ENCODE measurements at regions not wholly inside any gene's neighbourhood (a gene's known extent, or its start where the extent isn't known, plus 50 kb on each side); places are given as distances from the start of the nearest gene placed in this dataset.

- DNase-seq, result peak in 1 of 3 donors; percentile 1
- Mint-ChIP-seq H3K36me3 (ENCODE audit: low read depth) (peaks cover 4% of the 10 kb centered on the region), H3K4me1 (peaks cover 2% of the 10 kb centered on the region), H3K27ac (no peak overlapping the region), H3K4me3 (no peak overlapping the region), H3K27me3 (peaks cover 4% of the 10 kb centered on the region)
- H3K9me3 ChIP-seq (ENCODE audit: control insufficient read depth, low read length, poor library complexity, severe bottlenecking), result no peaks in the 10 kb centered on the region
- no peak for ATAC-seq
Observed at GRCh38 chr6:43947860-43948259, 177.8 kb downstream of the VEGFA start.

- H3K4me3 Mint-ChIP-seq, result no peak overlapping the region
- DNase-seq, result no peak
Observed at GRCh38 chr6:43946641-43947363, 176.8 kb downstream of the VEGFA start.

GRCh38 chr6:43945768-43946080, 175.7 kb downstream of the VEGFA start:
- ATAC-seq, result no peak
- peaks cover 3% of the 10 kb centered on the region for H3K36me3 Mint-ChIP-seq (ENCODE audit: low read depth)
- no peaks in the 10 kb centered on the region for H3K9me3 ChIP-seq (ENCODE audit: control insufficient read depth, low read length, poor library complexity, severe bottlenecking)
- H3K27ac Mint-ChIP-seq, result no peak overlapping the region
- DNase-seq, result no peak
- H3K27me3 Mint-ChIP-seq, result no peaks in the 10 kb centered on the region
- H3K4me1 Mint-ChIP-seq, result peaks cover under 1% of the 10 kb centered on the region
- no peak overlapping the region for H3K4me3 Mint-ChIP-seq

More at GRCh38 chr6:43946641-43947363, 176.8 kb downstream of the VEGFA start:
- no peaks in the 10 kb centered on the region for H3K9me3 ChIP-seq (ENCODE audit: control insufficient read depth, low read length, poor library complexity, severe bottlenecking)
- H3K36me3 Mint-ChIP-seq (ENCODE audit: low read depth), result peaks cover 3% of the 10 kb centered on the region
- no peaks in the 10 kb centered on the region for H3K27me3 Mint-ChIP-seq
- H3K27ac Mint-ChIP-seq, result no peak overlapping the region
- H3K4me1 Mint-ChIP-seq, result peaks cover 2% of the 10 kb centered on the region
- no peak for ATAC-seq

- ATAC-seq (no peak), DNase-seq (no peak)
- Mint-ChIP-seq H3K27me3 (no peaks in the 10 kb centered on the region), H3K36me3 (ENCODE audit: low read depth) (peaks cover 3% of the 10 kb centered on the region), H3K4me3 (no peak overlapping the region), H3K4me1 (no peaks in the 10 kb centered on the region), H3K27ac (no peak overlapping the region)
- H3K9me3 ChIP-seq (ENCODE audit: control insufficient read depth, low read length, poor library complexity, severe bottlenecking), result no peaks in the 10 kb centered on the region
Observed at GRCh38 chr6:43944908-43945767, 175.1 kb downstream of the VEGFA start.

- no peak for DNase-seq
- no peak overlapping the region for H3K27ac Mint-ChIP-seq
- no peaks in the 10 kb centered on the region for H3K4me1 Mint-ChIP-seq
- peaks cover 3% of the 10 kb centered on the region for H3K36me3 Mint-ChIP-seq (ENCODE audit: low read depth)
- H3K27me3 Mint-ChIP-seq, result no peaks in the 10 kb centered on the region
- no peak overlapping the region for H3K4me3 Mint-ChIP-seq
- no peak for ATAC-seq
- no peaks in the 10 kb centered on the region for H3K9me3 ChIP-seq (ENCODE audit: control insufficient read depth, low read length, poor library complexity, severe bottlenecking)
Observed at GRCh38 chr6:43943781-43944250, 173.8 kb downstream of the VEGFA start.

- DNase-seq (no peak), ATAC-seq (no peak)
- no peaks in the 10 kb centered on the region for H3K9me3 ChIP-seq (ENCODE audit: control insufficient read depth, low read length, poor library complexity, severe bottlenecking)
- peaks cover 3% of the 10 kb centered on the region for H3K36me3 Mint-ChIP-seq (ENCODE audit: low read depth)
- peaks cover 1% of the 10 kb centered on the region for H3K27me3 Mint-ChIP-seq
- H3K27ac Mint-ChIP-seq, result no peak overlapping the region
- H3K4me1 Mint-ChIP-seq, result peaks cover under 1% of the 10 kb centered on the region
- no peak overlapping the region for H3K4me3 Mint-ChIP-seq
Observed at GRCh38 chr6:43943099-43943766, 173.2 kb downstream of the VEGFA start.

- DNase-seq, result no peak
- no peak for ATAC-seq
- no peaks in the 10 kb centered on the region for H3K9me3 ChIP-seq (ENCODE audit: control insufficient read depth, low read length, poor library complexity, severe bottlenecking)
- peaks cover 3% of the 10 kb centered on the region for H3K4me1 Mint-ChIP-seq
- no peak overlapping the region for H3K4me3 Mint-ChIP-seq
- peaks cover 6% of the 10 kb centered on the region for H3K27me3 Mint-ChIP-seq
- peaks cover 5% of the 10 kb centered on the region for H3K36me3 Mint-ChIP-seq (ENCODE audit: low read depth)
- H3K27ac Mint-ChIP-seq, result no peak overlapping the region
Observed at GRCh38 chr6:43942616-43943015, 172.6 kb downstream of the VEGFA start.

GRCh38 chr6:43942011-43942442, 172.0 kb downstream of the VEGFA start:
- Mint-ChIP-seq H3K27me3 (peaks cover 6% of the 10 kb centered on the region), H3K36me3 (ENCODE audit: low read depth) (peaks cover 5% of the 10 kb centered on the region), H3K4me1 (peaks cover 3% of the 10 kb centered on the region), H3K27ac (no peak overlapping the region), H3K4me3 (no peak overlapping the region)
- no peaks in the 10 kb centered on the region for H3K9me3 ChIP-seq (ENCODE audit: control insufficient read depth, low read length, poor library complexity, severe bottlenecking)
- ATAC-seq (no peak), DNase-seq (no peak)

GRCh38 chr6:43941174-43941573, 171.2 kb downstream of the VEGFA start:
- ATAC-seq (no peak), DNase-seq (no peak)
- H3K27ac Mint-ChIP-seq, result no peak overlapping the region
- peaks cover 5% of the 10 kb centered on the region for H3K36me3 Mint-ChIP-seq (ENCODE audit: low read depth)
- peaks cover 6% of the 10 kb centered on the region for H3K27me3 Mint-ChIP-seq
- H3K4me1 Mint-ChIP-seq, result peaks cover 3% of the 10 kb centered on the region
- H3K4me3 Mint-ChIP-seq, result no peak overlapping the region
- no peaks in the 10 kb centered on the region for H3K9me3 ChIP-seq (ENCODE audit: control insufficient read depth, low read length, poor library complexity, severe bottlenecking)

- Mint-ChIP-seq H3K36me3 (ENCODE audit: low read depth) (peaks cover 5% of the 10 kb centered on the region), H3K27ac (no peak overlapping the region), H3K4me3 (no peak overlapping the region), H3K4me1 (peaks cover 3% of the 10 kb centered on the region), H3K27me3 (peaks cover 6% of the 10 kb centered on the region)
- DNase-seq (peak in 1 of 3 donors; percentile 2), ATAC-seq (no peak)
- H3K9me3 ChIP-seq (ENCODE audit: control insufficient read depth, low read length, poor library complexity, severe bottlenecking), result no peaks in the 10 kb centered on the region
Observed at GRCh38 chr6:43940393-43941087, 170.5 kb downstream of the VEGFA start.

GRCh38 chr6:43940071-43940392, 170.0 kb downstream of the VEGFA start:
- ATAC-seq, result no peak
- Mint-ChIP-seq H3K27ac (no peak overlapping the region), H3K4me1 (peaks cover 3% of the 10 kb centered on the region), H3K27me3 (peaks cover 6% of the 10 kb centered on the region), H3K4me3 (no peak overlapping the region), H3K36me3 (ENCODE audit: low read depth) (peaks cover 5% of the 10 kb centered on the region)
- no peaks in the 10 kb centered on the region for H3K9me3 ChIP-seq (ENCODE audit: control insufficient read depth, low read length, poor library complexity, severe bottlenecking)
- peak in 1 of 3 donors; percentile 0 for DNase-seq

- Mint-ChIP-seq H3K36me3 (ENCODE audit: low read depth) (peaks cover 5% of the 10 kb centered on the region), H3K27me3 (peaks cover 6% of the 10 kb centered on the region), H3K27ac (no peak overlapping the region), H3K4me1 (peaks cover 3% of the 10 kb centered on the region), H3K4me3 (no peak overlapping the region)
- H3K9me3 ChIP-seq (ENCODE audit: control insufficient read depth, low read length, poor library complexity, severe bottlenecking), result no peaks in the 10 kb centered on the region
- DNase-seq (peak in 1 of 3 donors; percentile 0), ATAC-seq (no peak)
Observed at GRCh38 chr6:43939281-43940070, 169.5 kb downstream of the VEGFA start.
